Left hindlimb (tissue), 1 donor: ENCODE measurements at regions not wholly inside any gene's neighbourhood (a gene's known extent, or its start where the extent isn't known, plus 50 kb on each side); places are given as distances from the start of the nearest gene placed in this dataset.
"Not testable (repeated sequence)": the region's sequence is repeated elsewhere in the genome, so short reads cannot be mapped to it uniquely, and the experiment has no call there.

ENCODE experiments used
- DNase-seq: peaks from one replicate; pipeline ENCODE4 v3.0.0-alpha.2; 2018

DNA sequence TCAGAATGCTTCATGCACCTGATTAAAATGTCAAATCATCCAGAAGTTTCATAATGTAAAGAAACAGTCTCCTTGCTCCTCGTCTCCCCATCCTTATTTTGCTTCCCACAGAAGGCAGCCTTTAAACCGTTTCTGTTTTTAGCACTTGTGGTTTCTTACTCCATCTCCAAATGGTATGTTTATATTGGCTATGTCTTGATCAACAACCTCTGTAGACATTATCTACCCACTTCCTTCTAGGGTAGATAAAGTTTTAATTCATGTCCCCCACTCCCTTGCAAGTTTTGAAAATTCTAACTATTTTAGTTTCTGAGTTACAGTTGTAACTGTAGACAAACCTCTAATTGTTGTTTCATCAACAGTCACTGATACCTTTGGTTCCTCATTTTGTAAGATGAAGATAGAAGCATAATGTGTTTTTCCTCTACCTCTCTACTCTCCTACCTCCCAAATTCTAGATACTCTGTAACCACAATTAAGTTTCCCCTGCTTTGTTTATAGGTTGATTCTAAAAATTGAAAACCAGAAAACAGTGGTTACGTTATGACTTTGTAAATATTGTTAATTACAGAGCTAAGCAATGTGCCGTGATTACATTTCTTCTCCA, 291.7 kb upstream of the GATB start:
- DNase-seq, result no peak

DNA sequence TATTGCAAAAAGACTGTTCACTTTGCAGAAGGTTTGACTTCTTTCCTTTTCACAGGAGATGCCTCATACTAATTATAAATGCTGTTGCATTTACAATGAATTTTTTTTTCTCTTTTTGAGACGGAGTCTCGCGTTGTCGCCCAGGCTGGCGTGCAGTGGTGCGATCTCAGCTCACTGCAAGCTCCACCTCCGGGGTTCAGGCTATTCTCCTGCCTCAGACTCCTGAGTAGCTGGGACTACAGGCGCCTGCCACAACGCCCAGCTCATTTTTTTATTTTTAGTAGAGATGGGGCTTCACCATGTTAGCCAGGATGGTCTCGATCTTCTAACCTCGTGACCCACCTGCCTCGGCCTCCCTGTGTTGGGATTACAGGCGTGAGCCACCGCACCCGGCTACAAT, 290.5 kb upstream of the GATB start:
- DNase-seq, result not testable (repeated sequence)

DNA sequence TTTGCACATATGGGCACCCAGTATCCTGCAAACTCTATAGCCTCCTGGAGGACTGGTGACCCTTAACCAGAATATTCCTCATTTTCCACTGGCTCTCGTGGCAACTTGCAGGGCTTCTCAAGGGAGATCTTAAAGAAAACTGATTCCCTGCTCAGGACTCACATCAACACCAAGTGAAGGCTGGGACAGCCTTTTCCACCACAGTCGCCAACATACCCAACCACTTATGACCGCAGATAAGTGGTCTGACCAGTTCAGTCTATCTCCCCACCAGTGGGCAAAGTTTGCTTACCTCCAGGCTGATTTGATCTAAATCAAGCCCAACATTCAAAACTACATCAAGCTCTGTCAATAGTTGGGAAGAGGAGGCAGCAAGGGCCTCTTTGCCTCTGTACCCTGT, 289.3 kb upstream of the GATB start:
- no peak for DNase-seq

DNA sequence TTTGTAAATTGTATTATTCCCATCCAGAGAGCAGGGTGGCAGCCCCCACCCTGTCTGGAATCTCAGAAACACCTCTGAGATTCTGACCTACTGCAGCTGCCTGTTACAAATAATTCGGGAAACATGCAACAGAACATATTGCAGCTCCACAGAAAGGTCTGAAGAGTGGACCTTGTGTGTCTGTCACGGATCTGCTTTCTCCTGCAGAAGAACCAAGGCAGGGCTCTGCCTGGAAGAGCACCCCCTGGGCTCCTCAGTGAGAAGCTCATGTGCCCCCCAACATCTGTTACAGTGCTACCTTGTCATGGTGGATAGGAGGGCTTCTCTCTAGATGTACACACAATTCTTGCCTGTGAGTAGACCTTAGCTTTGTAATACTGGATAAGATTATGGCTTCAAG, 286.6 kb upstream of the GATB start:
- DNase-seq, result no peak

DNA sequence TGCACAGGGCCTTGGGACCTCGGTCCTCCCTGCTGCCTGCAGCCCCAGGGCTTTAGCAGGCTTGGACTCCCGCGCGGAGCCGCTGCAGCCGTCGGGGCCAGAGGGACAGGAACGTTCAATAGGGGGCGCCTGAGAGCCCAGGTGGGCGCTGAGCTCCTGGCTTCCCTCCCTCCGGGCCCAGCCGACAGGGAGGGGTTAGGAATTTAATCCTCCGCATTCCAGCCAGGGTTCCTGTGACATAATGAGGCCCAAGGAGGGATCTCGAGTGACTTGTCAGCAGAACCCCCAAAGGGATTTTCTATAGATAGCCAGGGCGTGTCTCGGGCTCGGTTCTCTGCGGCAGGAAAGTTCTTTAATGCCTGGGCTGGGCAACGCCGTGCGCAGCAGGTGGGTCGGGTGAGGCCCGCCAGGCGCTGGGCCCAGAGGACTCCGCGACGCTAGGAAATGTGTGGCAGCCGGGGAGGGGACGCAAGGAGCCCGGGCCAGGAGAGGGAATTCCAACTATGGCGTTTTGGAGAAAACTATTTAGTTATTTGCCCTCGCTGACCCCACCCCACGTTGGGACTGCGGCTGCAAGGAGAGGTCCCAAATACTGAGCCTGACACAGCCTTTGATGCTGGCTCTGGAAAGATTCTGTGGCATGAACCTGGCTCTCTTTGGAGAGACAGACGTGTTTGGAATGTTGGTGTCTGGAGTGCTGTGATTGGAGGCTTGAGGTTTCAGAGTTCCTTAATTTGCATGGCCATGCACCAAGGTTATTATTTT, 285.2 kb upstream of the GATB start:
- peak; percentile 40 for DNase-seq

DNA sequence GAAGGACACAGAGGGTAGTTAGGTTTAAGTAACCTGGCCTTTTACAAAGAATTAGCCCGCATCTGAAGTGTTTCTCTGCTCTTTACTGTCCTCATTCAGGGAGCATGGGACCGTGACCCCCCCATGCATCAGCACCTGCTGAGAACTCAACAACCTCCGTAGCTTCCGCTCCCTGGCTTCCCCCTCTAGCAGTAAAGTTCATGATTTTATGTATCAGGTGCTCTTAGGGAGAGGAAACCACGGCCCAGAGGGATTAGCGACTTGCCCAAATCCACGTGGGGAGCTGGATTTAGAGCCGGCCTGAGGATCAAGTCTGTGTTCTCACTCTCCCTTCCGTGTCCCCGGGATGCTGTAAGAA, 284.6 kb upstream of the GATB start:
- DNase-seq, result no peak

DNA sequence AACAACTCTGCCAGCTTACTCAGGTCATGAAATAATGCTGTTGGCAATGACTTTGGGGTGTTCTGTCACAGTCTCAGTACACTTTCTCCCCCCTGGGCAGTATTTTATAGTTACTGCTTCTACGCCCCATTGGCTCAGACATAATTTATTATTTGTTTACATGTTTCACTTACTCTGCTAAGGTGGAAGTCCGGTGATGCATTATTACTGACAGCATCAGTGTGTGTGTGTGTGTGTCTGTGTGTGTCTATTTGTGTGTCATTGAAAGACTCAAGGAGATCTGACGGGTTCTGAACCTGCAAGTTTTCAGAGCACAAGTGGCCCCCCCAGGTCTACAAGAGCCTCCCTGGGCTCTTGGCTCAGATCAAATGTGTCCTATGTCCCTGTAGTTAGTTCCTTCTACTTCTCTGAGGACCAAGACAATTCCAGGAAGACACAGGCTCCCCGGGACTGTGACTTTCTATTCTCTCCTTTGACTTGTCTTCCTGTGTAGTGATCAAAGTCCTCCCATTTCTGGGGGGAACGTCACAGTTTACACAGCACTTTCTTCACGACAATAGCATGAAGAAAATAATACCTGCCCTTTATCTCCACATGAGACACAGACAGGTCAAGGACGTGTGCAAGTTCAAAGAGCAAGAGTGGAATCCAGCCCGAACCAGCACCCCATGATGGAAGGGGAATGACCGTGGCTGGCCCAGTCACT, 283.7 kb upstream of the GATB start:
- DNase-seq, result no peak

DNA sequence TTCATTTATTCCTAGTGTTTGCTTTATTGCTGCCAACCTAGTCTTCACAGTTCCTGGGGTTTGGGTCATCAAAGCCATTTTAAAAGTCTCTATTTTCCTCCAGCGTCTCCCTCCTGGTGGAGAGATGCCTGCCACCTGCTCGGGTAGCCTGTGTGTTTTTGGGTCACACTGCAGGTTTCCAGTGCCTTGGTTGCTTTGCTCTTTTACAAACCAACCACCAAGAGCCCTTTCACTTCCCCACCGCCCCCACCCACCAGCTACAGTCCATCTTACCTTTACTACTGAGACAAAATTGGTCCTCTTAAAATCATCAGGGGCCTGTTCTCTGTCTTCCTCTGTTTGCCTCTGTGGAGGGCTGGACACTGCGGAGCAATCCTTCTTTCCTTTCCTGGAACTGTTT, 280.5 kb upstream of the GATB start:
- DNase-seq, result no peak

DNA sequence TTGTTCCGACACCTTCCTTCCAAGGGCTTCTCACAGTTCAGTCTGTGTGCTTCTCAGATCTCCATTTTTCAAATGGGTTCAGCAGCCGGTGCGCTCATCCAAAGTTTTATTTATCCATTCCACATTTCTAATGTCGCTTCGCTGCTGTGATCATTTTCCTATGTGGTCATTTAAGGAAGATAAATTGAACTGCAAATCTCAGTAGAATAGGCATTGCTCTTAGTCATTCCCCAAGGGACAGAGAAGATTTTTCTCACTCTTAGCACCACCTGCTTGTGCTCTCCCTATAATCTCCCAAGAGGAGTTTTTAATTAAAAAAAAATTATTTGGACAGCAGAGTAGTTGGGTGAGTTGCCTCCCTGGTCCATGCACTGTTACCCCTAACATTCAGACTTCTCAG, 278.9 kb upstream of the GATB start:
- no peak for DNase-seq

DNA sequence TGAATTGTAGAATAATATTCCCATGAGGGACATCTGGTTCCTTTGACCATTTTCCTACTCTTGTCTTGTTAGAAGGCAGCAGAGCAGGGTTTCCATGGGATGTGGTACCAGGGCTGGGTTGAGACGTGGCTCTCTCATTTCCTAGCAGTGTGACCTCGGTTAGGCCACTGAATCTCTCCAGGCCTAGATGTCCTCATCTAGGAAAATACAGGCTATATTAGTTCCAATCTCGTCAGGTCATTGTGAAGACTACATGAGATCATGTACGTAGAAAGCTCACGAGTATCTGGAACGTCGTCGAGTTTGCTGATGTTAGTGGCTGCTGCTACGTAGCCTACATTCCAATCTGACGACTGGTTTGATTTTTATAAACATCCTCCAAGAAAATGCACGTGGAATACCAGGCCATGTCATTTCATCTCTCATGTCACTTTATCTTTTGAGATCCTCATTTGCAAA, 278.2 kb upstream of the GATB start:
- DNase-seq, result no peak

DNA sequence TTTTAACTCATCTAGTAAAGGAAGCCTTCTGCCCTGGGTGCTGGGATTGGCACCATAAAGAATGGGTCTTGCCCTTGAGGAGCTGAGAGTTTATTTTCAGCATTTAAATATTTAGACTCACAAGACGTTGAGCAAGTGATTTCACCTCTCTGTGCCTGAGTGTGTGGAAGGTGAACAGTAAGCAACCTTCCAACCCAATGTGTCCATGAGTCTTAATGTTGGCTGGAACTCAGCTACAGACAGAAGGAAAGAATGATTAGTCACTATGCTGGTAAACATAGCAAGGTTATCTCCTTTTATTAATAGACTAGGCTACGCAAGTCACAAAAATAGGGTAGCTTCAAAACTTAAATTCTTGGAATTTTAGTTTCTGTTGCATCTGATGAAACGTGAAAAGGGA, 277.4 kb upstream of the GATB start:
- no peak for DNase-seq

DNA sequence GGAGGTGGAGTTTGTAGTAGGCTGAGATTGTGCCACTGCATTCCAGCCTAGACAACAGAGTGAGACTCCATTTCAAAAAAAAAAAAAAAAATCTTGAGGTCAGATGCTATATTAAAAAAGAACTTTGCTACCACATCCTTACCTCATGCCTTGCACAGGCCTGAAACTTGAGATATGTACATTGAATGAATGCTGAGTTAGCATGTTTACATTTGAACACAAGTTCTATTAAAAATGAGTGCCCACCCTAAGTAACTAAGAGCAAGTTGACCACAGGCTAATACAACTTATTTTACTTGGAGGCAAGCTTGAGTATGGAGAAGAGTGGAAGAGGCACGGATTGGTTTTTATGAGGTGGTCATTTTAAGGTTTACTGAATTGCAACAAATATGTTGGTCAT, 276.6 kb upstream of the GATB start:
- no peak for DNase-seq

DNA sequence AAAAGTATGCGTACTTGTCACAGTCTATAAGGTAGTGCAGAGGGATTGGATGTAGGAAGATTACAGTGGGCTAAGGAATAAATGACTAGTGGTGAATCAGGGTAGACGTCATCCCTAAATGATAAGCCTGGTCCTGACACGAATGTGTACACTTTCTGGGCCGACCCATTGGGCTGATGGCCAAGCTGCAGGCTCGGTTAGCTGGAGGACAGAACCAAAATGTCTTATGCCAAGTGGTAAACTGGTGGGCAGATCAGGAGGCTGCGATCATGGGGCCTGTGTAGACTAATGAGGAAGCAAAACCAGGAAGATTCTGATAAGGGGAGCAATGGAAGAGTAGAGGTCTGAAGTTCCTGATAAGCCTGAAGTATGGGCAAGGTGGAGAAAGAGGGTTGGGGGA, 272.8 kb upstream of the GATB start:
- DNase-seq, result no peak

DNA sequence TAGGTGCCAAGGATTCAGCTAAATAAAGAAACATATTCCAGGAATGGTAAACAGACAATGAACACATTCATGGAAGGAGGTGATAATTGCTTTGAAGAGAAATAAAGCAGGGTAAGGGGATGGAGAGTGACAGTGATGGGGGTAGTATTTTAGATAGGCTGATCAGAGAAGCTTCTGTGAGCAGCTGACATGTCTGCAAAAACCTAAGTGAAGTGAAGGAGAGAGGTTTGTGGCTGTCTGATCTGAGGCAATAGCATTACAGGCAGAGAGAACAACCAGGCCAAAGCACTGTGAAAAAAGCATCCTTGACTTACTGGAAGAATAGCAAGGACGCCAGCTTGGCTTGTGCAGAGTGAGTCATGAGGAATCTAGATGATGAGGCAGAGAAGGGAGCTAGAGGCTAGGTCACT, 271.9 kb upstream of the GATB start:
- no peak for DNase-seq

DNA sequence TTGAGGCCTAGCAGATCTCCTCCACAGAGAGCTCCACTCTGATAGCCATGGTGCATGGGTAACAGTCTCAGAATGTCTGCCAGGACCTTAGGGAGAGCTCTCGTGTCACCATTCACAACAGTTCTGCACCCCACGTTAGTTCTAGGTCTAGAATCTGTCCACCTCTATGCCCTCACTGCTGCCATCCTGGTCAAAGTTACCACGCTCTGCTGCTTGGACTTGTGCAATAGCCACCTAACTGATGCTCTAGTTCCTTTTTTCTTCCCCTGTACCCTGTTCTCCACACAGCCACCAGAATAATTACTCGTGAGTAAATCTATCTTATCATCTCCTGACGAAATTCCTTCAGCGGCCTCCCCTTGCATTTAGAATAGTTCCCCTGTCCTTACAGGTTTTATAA, 268.8 kb upstream of the GATB start:
- no peak for DNase-seq

DNA sequence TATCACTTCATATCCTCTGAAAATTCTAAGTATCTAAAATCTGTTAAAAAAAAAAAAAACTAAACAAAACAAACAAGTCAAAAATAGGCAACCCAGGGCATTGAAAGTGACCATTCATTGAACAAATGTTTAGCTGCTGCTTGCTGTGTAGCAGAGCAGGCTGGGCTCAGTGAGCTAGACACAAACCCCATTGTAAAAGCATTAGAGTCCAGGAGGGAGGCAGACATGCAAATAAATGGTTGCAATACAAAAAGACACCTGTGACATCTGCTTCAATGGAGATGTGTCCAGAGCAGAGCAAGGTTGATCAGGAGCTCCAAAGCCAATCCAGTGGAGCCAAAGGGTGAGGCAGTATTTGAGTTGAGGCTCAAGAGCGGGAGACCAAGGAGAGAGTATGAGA, 267.3 kb upstream of the GATB start:
- no peak for DNase-seq

DNA sequence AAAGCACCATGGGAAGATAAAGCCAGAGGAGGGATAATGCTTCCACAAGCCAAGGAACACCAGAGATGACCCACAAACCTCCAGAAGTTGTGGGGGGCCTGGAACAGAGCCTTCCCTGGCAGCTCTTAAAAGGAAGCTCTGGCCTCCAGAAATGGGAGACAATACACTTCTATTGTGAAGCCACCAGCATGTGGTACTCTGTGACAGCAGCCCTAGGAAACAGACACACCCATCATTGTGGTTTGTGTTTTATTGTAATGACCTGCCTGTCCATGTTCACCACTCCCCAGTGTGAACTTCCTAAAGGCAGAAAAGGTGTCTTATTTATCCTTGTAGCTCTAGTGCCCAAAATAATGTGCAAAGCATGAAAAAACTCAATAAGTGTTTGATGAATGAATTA, 264.1 kb upstream of the GATB start:
- DNase-seq, result no peak

DNA sequence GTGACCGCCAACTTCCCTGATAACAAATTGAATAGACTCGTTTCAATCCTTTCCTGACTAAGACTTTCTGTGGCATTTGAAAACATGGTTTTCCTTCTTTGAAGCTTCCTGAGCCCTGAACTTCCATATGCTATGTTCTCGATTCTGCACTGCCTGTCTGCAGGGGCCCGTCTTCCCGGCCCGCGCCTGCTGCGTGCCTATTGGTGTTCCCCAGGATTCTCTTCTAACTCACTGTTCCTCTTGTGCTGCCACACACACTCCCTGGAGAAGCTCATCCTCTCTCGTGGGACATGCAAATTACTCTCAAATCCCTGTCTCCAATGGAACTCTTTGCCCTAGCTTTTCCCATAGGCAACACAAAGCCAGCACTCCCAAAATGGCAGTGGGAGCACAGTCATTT, 262.9 kb upstream of the GATB start:
- no peak for DNase-seq

DNA sequence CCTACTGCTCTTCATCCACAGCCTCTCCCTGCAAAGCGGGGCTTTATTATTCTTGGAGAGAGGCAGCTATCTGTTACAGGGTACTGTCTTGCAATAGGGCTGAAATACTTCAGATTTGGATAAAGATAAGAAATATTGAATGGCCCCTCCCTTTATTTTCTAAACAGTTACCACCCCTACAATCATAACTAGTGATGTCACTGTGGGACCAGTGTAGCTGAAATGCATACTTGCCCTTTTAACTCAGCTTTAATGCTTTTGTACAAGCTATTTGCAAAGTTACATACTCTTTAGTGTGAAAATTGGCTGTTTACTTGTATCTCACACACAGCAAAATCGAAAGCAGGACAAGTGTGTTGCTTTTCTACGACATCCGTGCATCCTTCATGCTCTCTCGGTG, 261.7 kb upstream of the GATB start:
- no peak for DNase-seq

DNA sequence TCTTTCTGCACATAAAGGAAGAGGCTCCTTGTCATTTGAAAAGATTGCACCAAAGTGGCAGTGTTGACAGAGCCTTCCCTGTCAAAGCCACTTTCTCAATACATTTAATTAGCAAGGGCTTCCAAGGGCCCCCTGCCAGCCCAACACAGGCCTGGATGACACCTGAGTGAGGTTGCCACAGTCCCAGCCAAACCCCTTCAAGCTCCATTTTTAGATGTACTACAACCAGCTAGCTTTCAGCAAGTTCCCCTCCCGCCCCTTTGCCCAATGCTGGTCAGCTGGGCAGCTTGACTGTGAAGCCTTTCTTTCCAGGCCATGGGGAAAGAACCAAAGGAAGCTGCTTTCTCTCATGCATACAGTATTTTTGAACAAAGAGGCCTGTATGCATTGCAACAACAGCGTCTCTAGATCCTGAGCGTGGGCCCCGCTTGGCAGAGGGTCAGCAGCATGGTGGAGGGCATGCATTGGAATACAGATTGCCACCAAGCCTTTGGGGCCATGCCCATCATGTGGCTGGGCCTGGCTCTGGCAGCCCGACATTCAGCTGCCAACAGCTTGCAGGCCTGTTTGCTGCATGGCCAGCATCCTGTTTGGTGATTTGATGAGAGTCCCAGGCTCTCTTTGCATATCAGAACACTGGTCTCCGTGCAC, 261.1 kb upstream of the GATB start:
- DNase-seq, result no peak

DNA sequence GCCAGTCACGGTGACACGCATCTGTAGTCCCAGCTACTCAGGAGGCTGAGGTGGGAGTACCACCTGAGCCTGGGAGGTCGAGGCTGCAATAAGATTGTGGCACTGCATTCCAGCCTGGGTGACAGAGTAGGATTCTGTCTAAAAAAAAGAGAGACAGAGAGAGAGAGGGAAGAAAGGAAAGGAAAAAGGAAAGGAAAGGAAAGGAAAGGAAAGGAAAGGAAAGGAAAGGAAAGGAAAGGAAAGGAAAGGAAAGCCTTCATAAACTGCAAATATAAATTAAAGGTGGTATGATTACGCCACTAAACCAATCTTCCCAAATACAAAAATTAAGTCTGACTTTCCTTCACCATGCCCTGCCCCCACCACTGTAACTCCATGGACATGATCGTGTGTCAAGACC, 259.3 kb upstream of the GATB start:
- DNase-seq, result no peak

DNA sequence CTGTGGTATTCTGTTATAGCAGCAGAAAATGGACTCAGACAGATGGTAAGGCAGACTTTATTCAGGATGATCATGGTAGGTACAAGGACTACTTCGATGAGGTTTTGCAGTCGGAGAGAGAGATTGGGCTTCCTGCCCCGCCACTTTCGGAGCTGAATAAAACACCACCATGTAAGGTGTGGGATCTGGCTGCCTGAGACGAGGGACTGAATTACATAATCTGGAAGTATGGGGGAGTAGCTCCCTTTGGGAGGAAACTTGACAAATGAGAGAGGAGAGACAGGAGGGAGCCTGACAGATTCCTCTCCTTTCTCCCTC, 255.5 kb upstream of the GATB start:
- no peak for DNase-seq

DNA sequence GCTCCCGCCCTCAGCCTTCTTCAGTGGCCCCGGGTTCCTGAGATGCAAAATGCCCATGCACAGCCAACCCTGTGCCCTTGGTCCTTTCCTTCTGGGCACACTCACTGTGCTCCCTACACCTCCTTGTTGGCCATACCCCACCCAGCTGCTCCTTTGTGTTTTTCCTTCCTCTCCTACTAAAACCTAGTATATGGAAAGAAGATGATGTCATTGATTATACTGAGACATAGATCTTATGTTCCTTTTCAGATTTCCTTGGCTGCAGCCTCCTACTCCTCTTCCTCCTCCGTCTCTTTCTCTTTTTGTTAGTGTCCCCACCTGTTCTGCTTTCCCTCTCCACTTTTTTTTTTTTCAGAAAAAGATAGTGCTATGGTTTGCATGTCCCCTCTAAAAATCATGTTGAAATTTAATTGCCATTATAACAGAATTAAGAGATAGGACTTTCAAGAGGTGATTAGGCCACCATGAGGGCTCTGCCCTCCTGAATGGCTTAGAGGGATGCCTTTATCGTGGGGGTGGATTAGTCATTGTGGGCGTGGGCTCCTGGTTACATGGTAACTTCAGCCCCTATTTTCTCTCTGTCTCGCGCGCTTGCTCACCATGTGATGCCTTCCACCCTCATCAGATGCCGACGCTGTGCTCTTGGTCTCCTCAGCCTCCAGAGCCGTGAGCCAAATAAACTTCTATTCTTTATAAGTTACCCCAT, 254.9 kb upstream of the GATB start:
- DNase-seq, result no peak
